PC-3 (cell line): ENCODE measurements at regions not wholly inside any gene's neighbourhood (a gene's known extent, or its start where the extent isn't known, plus 50 kb on each side); places are given as distances from the start of the nearest gene placed in this dataset.

ENCODE experiments used
- ATAC-seq: fragments of 200-7000 bp; cut with Tn5 transposase; 2 replicates; pipeline ENCODE4 v1.9.1; 2020; ENCODE audit warnings: mild to moderate bottlenecking, moderate library complexity
- BruUV-seq: library from RNA; stranded (reverse); fragments of 400-500 nt; replicated peaks from 2 replicates; lab custom pipeline; 2021; lab: Mats Ljungman, UMichigan
- CTCF ChIA-PET: fragments of 300-600 bp; sonication (Branson Sonifier 250); formaldehyde crosslinking; loops from one replicate; lab custom pipeline; 2022; ENCODE audit warnings: antibody characterized with exemption; lab: Charles Lee
- POLR2A ChIA-PET: fragments of 300-600 bp; sonication (Branson Sonifier 250); formaldehyde crosslinking; loops from one replicate; lab custom pipeline; 2022; ENCODE audit warnings: antibody characterized with exemption; ENCODE audit not compliant: unreplicated experiment; lab: Charles Lee
- DNase-seq: peaks from one replicate; pipeline ENCODE4 v3.0.0-alpha.2; 2015
- H2AFZ ChIP-seq: fragments of 300-600 bp; sonication (generic); 2 replicates; pipeline ENCODE4 v1.6.0; 2016; ENCODE audit warnings: antibody characterized with exemption, low read length
- H3F3A ChIP-seq: fragments of 300-600 bp; sonication (generic); one replicate; pipeline ENCODE4 v1.6.0; 2017; ENCODE audit warnings: antibody characterized with exemption, low read length, control low read depth, mild to moderate bottlenecking; ENCODE audit not compliant: unreplicated experiment
- H3K27ac ChIP-seq: fragments of 300-600 bp; sonication (generic); 2 replicates; pipeline ENCODE4 v1.5.1; 2016; ENCODE audit warnings: mild to moderate bottlenecking, low read length
- H3K27me3 ChIP-seq: fragments of 300-600 bp; sonication (generic); 2 replicates; pipeline ENCODE4 v1.6.1; 2016; ENCODE audit warnings: low read length, mixed read lengths
- H3K36me3 ChIP-seq: fragments of 300-600 bp; sonication (generic); 2 replicates; pipeline ENCODE4 v1.6.1; 2016; ENCODE audit warnings: low read depth, mixed run types, low read length, mixed read lengths
- H3K4me1 ChIP-seq: fragments of 300-600 bp; sonication (generic); 2 replicates; pipeline ENCODE4 v1.5.1; 2016; ENCODE audit warnings: low read length; ENCODE audit not compliant: insufficient read depth
- H3K4me2 ChIP-seq: fragments of 300-600 bp; sonication (generic); 2 replicates; pipeline ENCODE4 v1.6.0; 2016; ENCODE audit warnings: low read length
- H3K4me3 ChIP-seq: fragments of 300-600 bp; sonication (generic); 2 replicates; pipeline ENCODE4 v1.5.1; 2016; ENCODE audit warnings: mild to moderate bottlenecking, low read length, mixed read lengths
- H3K79me2 ChIP-seq: fragments of 300-600 bp; sonication (generic); 2 replicates; pipeline ENCODE4 v1.6.1; 2017; ENCODE audit warnings: low read length, mixed read lengths
- H3K9ac ChIP-seq: fragments of 300-600 bp; sonication (generic); 2 replicates; pipeline ENCODE4 v1.6.0; 2016; ENCODE audit warnings: mild to moderate bottlenecking, low read length
- H3K9me2 ChIP-seq: fragments of 300-600 bp; sonication (generic); replicated peaks from 2 replicates; pipeline ENCODE4 v1.6.1; 2016; ENCODE audit warnings: mixed run types, low read length, mixed read lengths
- H3K9me3 ChIP-seq: fragments of 300-600 bp; sonication (generic); 2 replicates; pipeline ENCODE4 v1.6.1; 2016; ENCODE audit warnings: low read length, mixed read lengths
- H4K20me1 ChIP-seq: fragments of 300-600 bp; sonication (generic); 2 replicates; pipeline ENCODE4 v1.6.1; 2016; ENCODE audit warnings: low read length, mixed read lengths
- EZH2 ChIP-seq: fragments of 300-600 bp; sonication (generic); IDR thresholded peaks from one replicate; pipeline ENCODE4 v1.6.1; 2017; ENCODE audit warnings: antibody characterized with exemption, mild to moderate bottlenecking, low read length; ENCODE audit not compliant: unreplicated experiment
- EZH2phosphoT487 ChIP-seq: fragments of 300-600 bp; sonication (generic); IDR thresholded peaks from 2 replicates; pipeline ENCODE4 v1.6.1; 2018; ENCODE audit warnings: mild to moderate bottlenecking, antibody characterized with exemption, low read length, borderline replicate concordance
- intact Hi-C: fragments of 100-400 bp; cut with micrococcal nuclease; formaldehyde crosslinking; loops from 2 replicates; pipeline ENCODE4 v1.9.0; 2023
- TF ChIP-seq, protein P1 (sequence below): fragments of 300-600 bp; sonication (generic); conservative IDR thresholded peaks from 2 replicates; pipeline ENCODE4 v1.5.1; 2017; ENCODE audit warnings: antibody characterized with exemption, low read depth, mild to moderate bottlenecking, low read length

DNA sequence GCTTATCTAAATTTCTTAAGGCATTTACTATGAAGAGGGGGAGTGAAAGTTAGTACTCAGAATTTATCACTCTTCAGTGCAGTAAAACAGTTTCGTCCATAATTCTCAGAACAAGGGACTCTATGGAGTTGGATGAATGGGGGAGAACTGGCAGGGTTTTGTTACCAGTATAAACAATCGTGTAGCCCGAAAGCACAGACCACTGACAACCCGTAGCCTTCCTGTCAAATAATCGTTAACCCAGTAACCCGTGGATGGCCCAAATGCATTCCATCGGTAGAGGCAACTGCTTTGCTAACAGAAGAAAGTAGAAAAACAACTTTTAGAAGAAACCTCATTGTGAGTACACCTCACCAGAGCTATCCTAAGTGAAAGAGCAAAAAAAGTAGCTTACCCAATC is 583.9 kb downstream of the NXPH1 start:
- Histone ChIP-seq H3K4me2 (no peak overlapping the region), H3K27me3 (no peaks in the 10 kb centered on the region), H3K9ac (no peak overlapping the region), H3F3A (no peaks in the 10 kb centered on the region), H3K36me3 (no peaks in the 10 kb centered on the region), H3K79me2 (no peaks in the 10 kb centered on the region), H4K20me1 (no peaks in the 10 kb centered on the region), H3K4me3 (no peak overlapping the region), H3K27ac (no peak overlapping the region), H2AFZ (no peak overlapping the region), H3K9me3 (no peaks in the 10 kb centered on the region), H3K4me1 (no peaks in the 10 kb centered on the region), H3K9me2 (no peaks in the 10 kb centered on the region)
- no TSS peak for BruUV-seq
- no peak for ATAC-seq
- DNase-seq, result no peak
- TF ChIP-seq, protein P1, sequence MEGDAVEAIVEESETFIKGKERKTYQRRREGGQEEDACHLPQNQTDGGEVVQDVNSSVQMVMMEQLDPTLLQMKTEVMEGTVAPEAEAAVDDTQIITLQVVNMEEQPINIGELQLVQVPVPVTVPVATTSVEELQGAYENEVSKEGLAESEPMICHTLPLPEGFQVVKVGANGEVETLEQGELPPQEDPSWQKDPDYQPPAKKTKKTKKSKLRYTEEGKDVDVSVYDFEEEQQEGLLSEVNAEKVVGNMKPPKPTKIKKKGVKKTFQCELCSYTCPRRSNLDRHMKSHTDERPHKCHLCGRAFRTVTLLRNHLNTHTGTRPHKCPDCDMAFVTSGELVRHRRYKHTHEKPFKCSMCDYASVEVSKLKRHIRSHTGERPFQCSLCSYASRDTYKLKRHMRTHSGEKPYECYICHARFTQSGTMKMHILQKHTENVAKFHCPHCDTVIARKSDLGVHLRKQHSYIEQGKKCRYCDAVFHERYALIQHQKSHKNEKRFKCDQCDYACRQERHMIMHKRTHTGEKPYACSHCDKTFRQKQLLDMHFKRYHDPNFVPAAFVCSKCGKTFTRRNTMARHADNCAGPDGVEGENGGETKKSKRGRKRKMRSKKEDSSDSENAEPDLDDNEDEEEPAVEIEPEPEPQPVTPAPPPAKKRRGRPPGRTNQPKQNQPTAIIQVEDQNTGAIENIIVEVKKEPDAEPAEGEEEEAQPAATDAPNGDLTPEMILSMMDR, result no peak
- TF ChIP-seq EZH2phosphoT487 (no peak), EZH2 (no peak)
- CTCF ChIA-PET, result no interaction called here
- POLR2A ChIA-PET, result no interaction called here
- intact Hi-C loops, result no loop called here

DNA sequence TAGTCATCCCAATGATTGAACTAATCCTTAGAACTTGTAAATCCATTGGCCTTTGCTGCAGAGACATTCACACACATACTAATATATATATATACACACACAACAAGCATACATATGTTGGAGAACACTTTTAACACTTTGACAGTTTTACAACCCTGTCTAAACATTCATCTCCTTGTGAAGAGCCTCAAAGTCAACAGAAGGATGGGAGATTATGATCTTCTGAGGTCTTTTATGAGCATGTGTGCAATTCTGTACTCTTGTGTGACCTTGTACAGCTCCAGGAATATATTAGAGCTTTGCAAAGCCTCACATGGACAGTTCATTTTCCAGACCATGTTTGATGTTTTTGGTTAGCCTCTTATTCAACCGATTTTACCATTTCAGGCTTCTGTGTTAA is 589.0 kb downstream of the NXPH1 start:
- Histone ChIP-seq H2AFZ (no peak overlapping the region), H3K4me3 (no peak overlapping the region), H3K27ac (no peak overlapping the region), H3K79me2 (no peaks in the 10 kb centered on the region), H3K9me2 (no peaks in the 10 kb centered on the region), H3K4me1 (no peaks in the 10 kb centered on the region), H3K4me2 (no peak overlapping the region), H3F3A (no peaks in the 10 kb centered on the region), H3K36me3 (no peaks in the 10 kb centered on the region), H3K9me3 (0 out of 2 replicates have a peak, but pooled peaks cover 5% of the 10 kb centered on the region), H4K20me1 (no peaks in the 10 kb centered on the region), H3K27me3 (no peaks in the 10 kb centered on the region), H3K9ac (no peak overlapping the region)
- ChIA-PET POLR2A (no interaction called here), CTCF (no interaction called here)
- BruUV-seq, result no TSS peak
- intact Hi-C loops, result no loop called here
- ATAC-seq, result no peak
- no peak for DNase-seq
- TF ChIP-seq EZH2, result no peak
- TF ChIP-seq EZH2phosphoT487, result no peak
- TF ChIP-seq, protein P1, result no peak

DNA sequence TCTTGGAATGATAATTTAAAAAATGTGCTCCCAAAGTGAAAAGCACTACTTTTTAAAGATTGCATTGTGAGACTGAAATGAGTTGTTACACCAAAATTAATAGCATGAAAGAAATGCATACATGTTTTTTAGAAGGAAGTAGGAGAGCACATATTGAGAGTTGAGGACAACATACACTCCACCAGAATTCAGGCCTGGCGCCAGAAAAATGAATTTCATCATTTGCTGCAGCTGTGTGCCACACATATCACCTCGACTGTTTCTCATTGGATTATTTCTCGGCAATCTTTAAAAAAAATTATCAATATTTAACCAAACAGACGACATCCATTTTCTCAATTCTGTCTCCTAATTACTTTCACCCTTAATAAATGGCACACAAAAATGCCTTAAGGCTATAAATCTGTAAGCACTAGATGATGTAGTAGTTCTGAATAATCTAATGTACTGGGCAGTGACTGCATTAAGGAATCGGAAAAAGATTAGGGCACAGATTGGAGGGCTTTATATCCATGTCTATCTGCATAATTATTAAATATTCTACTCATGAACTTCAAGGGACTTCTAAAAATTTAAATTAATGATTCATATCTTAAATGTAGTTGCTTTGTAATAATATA is 590.4 kb downstream of the NXPH1 start:
- no peak overlapping the region for H3K27ac ChIP-seq
- H3K4me3 ChIP-seq, result no peak overlapping the region
- H3K4me1 ChIP-seq, result no peaks in the 10 kb centered on the region
- H3K9me2 ChIP-seq, result no peaks in the 10 kb centered on the region
- H3K9ac ChIP-seq, result no peak overlapping the region
- H2AFZ ChIP-seq, result no peak overlapping the region
- 0 out of 2 replicates have a peak, but pooled peaks cover 5% of the 10 kb centered on the region for H3K9me3 ChIP-seq
- TF ChIP-seq EZH2phosphoT487, result no peak
- TF ChIP-seq, protein P1, result no peak
- TF ChIP-seq EZH2, result no peak
- no peaks in the 10 kb centered on the region for H3K27me3 ChIP-seq
- no peaks in the 10 kb centered on the region for H4K20me1 ChIP-seq
- CTCF ChIA-PET, result no interaction called here
- ATAC-seq (no peak), DNase-seq (no peak)
- intact Hi-C loops, result no loop called here
- no peaks in the 10 kb centered on the region for H3F3A ChIP-seq
- no peak overlapping the region for H3K4me2 ChIP-seq
- POLR2A ChIA-PET, result no interaction called here
- no TSS peak for BruUV-seq
- H3K36me3 ChIP-seq, result no peaks in the 10 kb centered on the region
- no peaks in the 10 kb centered on the region for H3K79me2 ChIP-seq
